HG03354 (cell line): ENCODE measurements at regions not wholly inside any gene's neighbourhood (a gene's known extent, or its start where the extent isn't known, plus 50 kb on each side); places are given as distances from the start of the nearest gene placed in this dataset.
"Not testable (repeated sequence)": the region's sequence is repeated elsewhere in the genome, so short reads cannot be mapped to it uniquely, and the experiment has no call there.

Experiments
- ATAC-seq: cut with Tn5 transposase; IDR thresholded peaks from one replicate; pipeline ENCODE4 v1.9.1; 2021; ENCODE audit warnings: mild to moderate bottlenecking; ENCODE audit not compliant: unreplicated experiment, poor library complexity, severe bottlenecking

- no peak for ATAC-seq
These were observed 79.6 kb upstream of the SPOPL start for GRCh38 chr2:138421971-138422335.

- ATAC-seq: no peak
These were observed 78.4 kb upstream of the SPOPL start for GRCh38 chr2:138423198-138423597.

GRCh38 chr2:138423745-138424144 is 77.8 kb upstream of the SPOPL start:
- ATAC-seq: no peak

GRCh38 chr2:138424436-138425140 is 77.0 kb upstream of the SPOPL start:
- ATAC-seq: no peak

GRCh38 chr2:138426116-138426515 is 75.5 kb upstream of the SPOPL start:
- not testable (repeated sequence) for ATAC-seq

GRCh38 chr2:138428710-138429440 is 72.7 kb upstream of the SPOPL start:
- ATAC-seq: no peak

- ATAC-seq: no peak
These were observed 71.4 kb upstream of the SPOPL start for GRCh38 chr2:138430181-138430580.

- no peak for ATAC-seq
These were observed 68.6 kb upstream of the SPOPL start for GRCh38 chr2:138432971-138433370.

GRCh38 chr2:138433995-138434951 is 67.3 kb upstream of the SPOPL start:
- no peak for ATAC-seq

- ATAC-seq: no peak
These were observed 65.9 kb upstream of the SPOPL start for GRCh38 chr2:138435701-138436100.

GRCh38 chr2:138439733-138440132 is 61.8 kb upstream of the SPOPL start:
- no peak for ATAC-seq

- no peak for ATAC-seq
These were observed 60.8 kb upstream of the SPOPL start for GRCh38 chr2:138440759-138441158.

- no peak for ATAC-seq
These were observed 59.7 kb upstream of the SPOPL start for GRCh38 chr2:138441916-138442315.

GRCh38 chr2:138444411-138444810 is 57.2 kb upstream of the SPOPL start:
- no peak for ATAC-seq

- no peak for ATAC-seq
These were observed 56.3 kb upstream of the SPOPL start for GRCh38 chr2:138445227-138445626.

- ATAC-seq: no peak
These were observed 55.5 kb upstream of the SPOPL start for GRCh38 chr2:138446043-138446442.

GRCh38 chr2:138447889-138448570 is 53.5 kb upstream of the SPOPL start:
- ATAC-seq: no peak
